Vagina (tissue), 2 donors: ENCODE measurements at regions not wholly inside any gene's neighbourhood (a gene's known extent, or its start where the extent isn't known, plus 50 kb on each side); places are given as distances from the start of the nearest gene placed in this dataset.

ENCODE experiments used
- DNase-seq, 2 donors: peaks; one replicate each; pipeline ENCODE4 v3.0.0-alpha.2; 2017; ENCODE audit errors: extremely low spot score in 2 of 2
- H3K27ac ChIP-seq: fragments of 200-600 bp; sonication (generic); one replicate; pipeline ENCODE4 v1.5.1; 2019
- H3K27me3 ChIP-seq: fragments of 200-600 bp; sonication (generic); one replicate; pipeline ENCODE4 v1.5.1; 2019
- H3K36me3 ChIP-seq, 2 donors: fragments of 200-600 bp; sonication (generic); one replicate each; pipeline ENCODE4 v1.5.1; 2017 to 2019
- H3K4me1 ChIP-seq: fragments of 200-600 bp; sonication (generic); one replicate; pipeline ENCODE4 v1.5.1; 2019
- H3K4me3 ChIP-seq, 2 donors: fragments of 200-600 bp; sonication (generic); 1 replicate in 1 of 2; 2 replicates in 1 of 2; pipeline ENCODE4 v1.5.1; 2016 to 2019
- H3K9me3 ChIP-seq: fragments of 200-600 bp; sonication (generic); one replicate; pipeline ENCODE4 v1.5.1; 2019
- POLR2A ChIP-seq, 2 donors: fragments of 450-650 bp; IDR thresholded peaks; one replicate each; pipeline ENCODE4 v1.6.1; 2017; ENCODE audit warnings: antibody characterized with exemption in 2 of 2, mild to moderate bottlenecking in 2 of 2, moderate library complexity in 2 of 2
- POLR2AphosphoS5 ChIP-seq, 2 donors: sonication (generic); formaldehyde crosslinking; IDR thresholded peaks; one replicate each; pipeline ENCODE4 v1.9.0; 2017; ENCODE audit warnings: antibody characterized with exemption in 2 of 2, mild to moderate bottlenecking in 2 of 2, low read depth in 1 of 2; ENCODE audit not compliant: insufficient read depth in 1 of 2
- intact Hi-C: fragments of 100-400 bp; cut with DNase I; formaldehyde crosslinking; loops from one replicate; pipeline ENCODE4 v1.15.1; 2023
- TF ChIP-seq, protein P1 (sequence below), 3 experiments: fragments of 450-650 bp in 2 of 3; fragments of 200-600 bp in 1 of 3; sonication (generic) in 1 of 3; IDR thresholded peaks; one replicate each; pipeline ENCODE4 v1.5.1; 2017 to 2019; ENCODE audit warnings: antibody characterized with exemption in 3 of 3, mild to moderate bottlenecking in 2 of 3, moderate library complexity in 2 of 3

DNA sequence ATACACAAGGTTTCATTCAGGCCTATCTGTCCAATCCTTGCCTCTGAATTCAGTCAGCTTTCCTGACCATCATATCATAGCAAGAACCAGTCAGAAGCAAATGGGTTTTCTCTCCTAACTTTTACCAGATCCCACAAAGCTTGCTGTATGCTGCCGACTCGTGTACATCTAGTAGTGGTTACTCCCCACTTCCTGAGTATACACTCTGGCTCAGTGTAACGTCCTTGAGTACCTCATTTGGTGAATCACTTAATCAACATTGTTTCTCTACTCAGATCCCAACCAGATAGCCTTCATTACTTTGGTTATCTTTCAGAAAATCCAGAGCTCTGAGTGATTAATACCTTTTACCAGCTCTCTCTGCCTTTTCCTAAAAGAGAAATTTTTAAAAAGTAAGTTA is 728.2 kb downstream of the GALC start:
- no peak for DNase-seq
- Histone ChIP-seq H3K9me3 (no peaks in the 10 kb centered on the region), H3K4me1 (no peaks in the 10 kb centered on the region), H3K27ac (no peak overlapping the region), H3K27me3 (no peaks in the 10 kb centered on the region), H3K36me3 (no peaks in the 10 kb centered on the region), H3K4me3 (no peak overlapping the region)
- intact Hi-C loops = no loop called here
- TF ChIP-seq POLR2A (IDR thresholded peaks at IDR 0.05) = no peak
- TF ChIP-seq, protein P1, sequence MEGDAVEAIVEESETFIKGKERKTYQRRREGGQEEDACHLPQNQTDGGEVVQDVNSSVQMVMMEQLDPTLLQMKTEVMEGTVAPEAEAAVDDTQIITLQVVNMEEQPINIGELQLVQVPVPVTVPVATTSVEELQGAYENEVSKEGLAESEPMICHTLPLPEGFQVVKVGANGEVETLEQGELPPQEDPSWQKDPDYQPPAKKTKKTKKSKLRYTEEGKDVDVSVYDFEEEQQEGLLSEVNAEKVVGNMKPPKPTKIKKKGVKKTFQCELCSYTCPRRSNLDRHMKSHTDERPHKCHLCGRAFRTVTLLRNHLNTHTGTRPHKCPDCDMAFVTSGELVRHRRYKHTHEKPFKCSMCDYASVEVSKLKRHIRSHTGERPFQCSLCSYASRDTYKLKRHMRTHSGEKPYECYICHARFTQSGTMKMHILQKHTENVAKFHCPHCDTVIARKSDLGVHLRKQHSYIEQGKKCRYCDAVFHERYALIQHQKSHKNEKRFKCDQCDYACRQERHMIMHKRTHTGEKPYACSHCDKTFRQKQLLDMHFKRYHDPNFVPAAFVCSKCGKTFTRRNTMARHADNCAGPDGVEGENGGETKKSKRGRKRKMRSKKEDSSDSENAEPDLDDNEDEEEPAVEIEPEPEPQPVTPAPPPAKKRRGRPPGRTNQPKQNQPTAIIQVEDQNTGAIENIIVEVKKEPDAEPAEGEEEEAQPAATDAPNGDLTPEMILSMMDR (IDR thresholded peaks at IDR 0.05) = no peak
- no peak for TF ChIP-seq POLR2AphosphoS5 (IDR thresholded peaks at IDR 0.05; ENCODE audit: insufficient read depth in 1 of 2, low read depth in 1 of 2)

DNA sequence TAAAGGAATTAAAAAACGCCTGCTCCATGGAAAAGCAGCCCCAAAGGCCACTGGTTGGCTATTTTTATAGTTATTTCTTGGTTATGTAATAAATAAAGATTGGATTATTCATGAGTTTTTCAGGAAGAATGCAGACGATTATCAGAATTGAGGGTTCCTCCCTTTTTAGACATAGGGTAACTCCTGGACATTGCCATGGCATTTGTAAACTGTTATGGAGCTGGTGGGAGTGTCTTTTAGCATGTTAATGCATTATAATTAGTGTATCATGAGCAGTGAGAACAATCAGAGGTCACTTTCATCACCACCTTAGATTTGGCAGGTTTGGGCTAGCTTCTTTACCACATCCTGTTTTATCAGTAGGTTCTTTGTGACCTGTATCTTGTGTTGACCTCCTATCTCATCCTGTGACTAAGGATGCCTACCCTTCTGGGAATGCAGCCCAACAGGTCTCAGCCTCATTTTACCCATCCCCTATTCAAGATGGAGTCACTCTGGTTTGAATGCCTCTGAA is 728.7 kb downstream of the GALC start:
- no peak overlapping the region for H3K4me3 ChIP-seq
- no peaks in the 10 kb centered on the region for H3K27me3 ChIP-seq
- TF ChIP-seq, protein P1 (IDR thresholded peaks at IDR 0.05) = no peak
- no peak for TF ChIP-seq POLR2A (IDR thresholded peaks at IDR 0.05)
- no peak for TF ChIP-seq POLR2AphosphoS5 (IDR thresholded peaks at IDR 0.05; ENCODE audit: insufficient read depth in 1 of 2, low read depth in 1 of 2)
- no peak for DNase-seq
- no peaks in the 10 kb centered on the region for H3K9me3 ChIP-seq
- intact Hi-C loops = no loop called here
- H3K36me3 ChIP-seq = no peaks in the 10 kb centered on the region
- no peak overlapping the region for H3K27ac ChIP-seq
- no peaks in the 10 kb centered on the region for H3K4me1 ChIP-seq

DNA sequence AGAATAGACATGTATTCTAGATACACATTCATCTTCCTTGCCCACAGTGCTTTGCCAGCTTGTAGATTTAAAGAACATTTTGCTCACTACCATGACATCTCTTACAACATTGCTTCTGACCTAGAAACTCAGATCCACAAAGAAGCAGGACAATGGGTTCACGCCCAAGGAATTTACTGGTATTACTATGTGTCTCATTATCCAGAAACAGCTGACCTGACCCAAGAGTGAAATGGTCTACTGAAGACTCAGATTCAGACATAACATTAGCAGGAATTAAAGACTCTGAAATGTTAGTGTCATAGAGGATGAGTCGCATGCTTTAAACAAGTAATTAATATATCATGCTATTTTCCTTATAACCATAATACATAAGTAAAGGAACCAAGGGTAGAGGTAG is 731.4 kb downstream of the GALC start:
- H3K4me3 ChIP-seq = no peak overlapping the region
- H3K27me3 ChIP-seq = no peaks in the 10 kb centered on the region
- no peaks in the 10 kb centered on the region for H3K36me3 ChIP-seq
- H3K27ac ChIP-seq = no peak overlapping the region
- DNase-seq = no peak
- TF ChIP-seq POLR2AphosphoS5 (IDR thresholded peaks at IDR 0.05; ENCODE audit: insufficient read depth in 1 of 2, low read depth in 1 of 2) (no peak), POLR2A (IDR thresholded peaks at IDR 0.05) (no peak)
- TF ChIP-seq, protein P1 (IDR thresholded peaks at IDR 0.05) = no peak
- no peaks in the 10 kb centered on the region for H3K4me1 ChIP-seq
- H3K9me3 ChIP-seq = no peaks in the 10 kb centered on the region
- intact Hi-C loops = no loop called here

DNA sequence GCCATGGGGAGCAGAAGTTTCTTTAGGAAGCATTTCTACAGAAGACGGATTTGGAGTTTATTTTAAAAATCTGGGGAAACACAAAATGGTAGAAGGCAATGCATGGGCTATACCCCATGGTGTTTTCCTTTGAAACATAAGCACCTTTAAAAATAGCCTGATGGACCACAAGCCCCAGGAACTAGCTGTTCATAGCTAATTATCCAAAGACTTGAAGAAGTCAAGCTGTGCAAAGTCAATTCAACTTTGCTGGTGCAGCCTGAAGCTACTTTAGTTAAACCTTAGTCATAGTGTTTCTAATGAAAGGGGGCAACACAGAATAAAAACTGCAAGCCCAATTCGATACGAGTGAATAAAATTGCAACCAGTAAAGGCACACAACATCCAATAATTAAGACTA is 732.5 kb downstream of the GALC start:
- Histone ChIP-seq H3K36me3 (no peaks in the 10 kb centered on the region), H3K4me3 (no peak overlapping the region), H3K27me3 (no peaks in the 10 kb centered on the region), H3K4me1 (no peaks in the 10 kb centered on the region), H3K27ac (no peak overlapping the region), H3K9me3 (no peaks in the 10 kb centered on the region)
- DNase-seq = no peak
- intact Hi-C loops = no loop called here
- TF ChIP-seq POLR2A (IDR thresholded peaks at IDR 0.05) (no peak), POLR2AphosphoS5 (IDR thresholded peaks at IDR 0.05; ENCODE audit: insufficient read depth in 1 of 2, low read depth in 1 of 2) (no peak)
- TF ChIP-seq, protein P1 (IDR thresholded peaks at IDR 0.05) = no peak

DNA sequence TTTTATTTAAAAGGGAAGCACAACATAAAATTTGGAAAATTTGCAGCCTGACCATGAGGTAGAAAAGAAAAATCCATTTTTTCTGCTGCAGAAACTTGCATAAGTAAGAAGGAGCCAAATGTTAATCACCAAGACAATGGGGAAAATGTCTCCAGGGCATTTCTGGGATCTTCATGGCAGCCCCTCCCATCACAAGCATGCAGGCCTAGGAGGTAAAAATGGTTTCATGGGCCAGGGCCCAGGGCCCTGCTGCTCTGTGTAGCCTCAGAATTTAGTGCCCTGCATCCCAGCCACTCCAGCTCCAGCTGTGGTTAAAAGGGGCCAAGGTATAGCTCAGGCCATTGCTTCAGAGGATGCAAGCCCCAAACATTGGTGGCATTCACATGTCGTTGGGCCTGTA is 735.6 kb downstream of the GALC start:
- Histone ChIP-seq H3K27ac (no peak overlapping the region), H3K27me3 (no peaks in the 10 kb centered on the region), H3K9me3 (no peaks in the 10 kb centered on the region), H3K4me3 (no peak overlapping the region), H3K36me3 (no peaks in the 10 kb centered on the region), H3K4me1 (no peaks in the 10 kb centered on the region)
- intact Hi-C loops = no loop called here
- TF ChIP-seq POLR2A (IDR thresholded peaks at IDR 0.05) = no peak
- TF ChIP-seq, protein P1 (IDR thresholded peaks at IDR 0.05) = no peak
- no peak for TF ChIP-seq POLR2AphosphoS5 (IDR thresholded peaks at IDR 0.05; ENCODE audit: insufficient read depth in 1 of 2, low read depth in 1 of 2)
- DNase-seq = no peak
